Breast epithelium (tissue), 3 donors: ENCODE measurements at regions not wholly inside any gene's neighbourhood (a gene's known extent, or its start where the extent isn't known, plus 50 kb on each side); places are given as distances from the start of the nearest gene placed in this dataset.

ENCODE experiments used
- CTCF ChIP-seq, 3 donors: fragments of 450-650 bp; IDR thresholded peaks; one replicate each; pipeline ENCODE4 v1.5.1; 2016 to 2017; ENCODE audit warnings: antibody characterized with exemption in 3 of 3, mild to moderate bottlenecking in 3 of 3, moderate library complexity in 3 of 3
- POLR2A ChIP-seq: fragments of 450-650 bp; IDR thresholded peaks from one replicate; pipeline ENCODE4 v1.6.1; 2016; ENCODE audit warnings: antibody characterized with exemption, mild to moderate bottlenecking, moderate library complexity
- POLR2AphosphoS5 ChIP-seq, 3 donors: sonication (generic); formaldehyde crosslinking; IDR thresholded peaks; one replicate each; pipeline ENCODE4 v1.6.1; 2017; ENCODE audit warnings: antibody characterized with exemption in 3 of 3

DNA sequence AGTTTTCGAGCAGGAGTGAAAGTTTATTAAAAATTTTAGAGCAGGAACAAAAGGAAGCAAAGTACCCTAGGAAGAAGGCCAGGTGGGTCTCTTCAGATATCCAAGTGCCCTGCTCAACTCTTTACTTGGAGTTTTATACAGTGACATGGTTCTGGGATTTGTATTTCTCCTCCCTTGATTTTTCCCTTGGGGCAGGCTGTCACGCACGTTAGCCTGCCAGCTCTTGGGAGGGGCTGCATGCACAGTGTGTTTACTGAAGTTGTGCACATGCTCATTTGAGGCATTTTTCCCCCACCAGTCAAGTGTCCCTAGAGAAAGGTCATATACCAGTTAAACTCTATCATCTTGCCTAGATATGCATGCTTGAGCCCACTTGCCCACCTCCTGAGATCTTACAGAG lies 102.5 kb upstream of the GABRA2 start:
- TF ChIP-seq CTCF (IDR thresholded peaks at IDR 0.05) (no peak), POLR2A (no peak), POLR2AphosphoS5 (IDR thresholded peaks at IDR 0.05) (no peak)
